Effector memory CD4-positive, alpha-beta T cell (primary cell): ENCODE measurements at regions not wholly inside any gene's neighbourhood (a gene's known extent, or its start where the extent isn't known, plus 50 kb on each side); places are given as distances from the start of the nearest gene placed in this dataset.

Experiments
- DNase-seq, 3 donors: peaks; one replicate each; pipeline ENCODE4 v3.0.0-alpha.2; 2020
- H3K27ac ChIP-seq: 2 replicates; pipeline ENCODE4 v1.7.0; 2013; ENCODE audit warnings: mild to moderate bottlenecking, low read length, moderate library complexity; ENCODE audit not compliant: insufficient read depth, poor library complexity, severe bottlenecking
- H3K27me3 ChIP-seq: replicated peaks from 2 replicates; pipeline ENCODE4 v1.7.0; 2013; ENCODE audit warnings: mild to moderate bottlenecking, low read length; ENCODE audit not compliant: insufficient read depth, control insufficient read depth, poor library complexity, severe bottlenecking
- H3K36me3 ChIP-seq: 2 replicates; pipeline ENCODE4 v1.7.0; 2013; ENCODE audit warnings: mild to moderate bottlenecking, low read length, moderate library complexity; ENCODE audit not compliant: control insufficient read depth, insufficient read depth
- H3K4me1 ChIP-seq: 2 replicates; pipeline ENCODE4 v1.7.0; 2013; ENCODE audit warnings: low read length, mild to moderate bottlenecking; ENCODE audit not compliant: control insufficient read depth, insufficient read depth, poor library complexity, severe bottlenecking
- H3K4me3 ChIP-seq: 2 replicates; pipeline ENCODE4 v1.7.0; 2013; ENCODE audit warnings: low read length, low read depth, mild to moderate bottlenecking; ENCODE audit not compliant: insufficient read depth, poor library complexity, severe bottlenecking
- H3K9me3 ChIP-seq: 2 replicates; pipeline ENCODE4 v1.7.0; 2013; ENCODE audit warnings: mild to moderate bottlenecking, low read length, moderate library complexity; ENCODE audit not compliant: control insufficient read depth

- H3K36me3 ChIP-seq: no peaks in the 10 kb centered on the region
- DNase-seq: no peak
These were observed 459.1 kb upstream of the MDFIC2 start for GRCh38 chr3:70771426-70772147.

DNA sequence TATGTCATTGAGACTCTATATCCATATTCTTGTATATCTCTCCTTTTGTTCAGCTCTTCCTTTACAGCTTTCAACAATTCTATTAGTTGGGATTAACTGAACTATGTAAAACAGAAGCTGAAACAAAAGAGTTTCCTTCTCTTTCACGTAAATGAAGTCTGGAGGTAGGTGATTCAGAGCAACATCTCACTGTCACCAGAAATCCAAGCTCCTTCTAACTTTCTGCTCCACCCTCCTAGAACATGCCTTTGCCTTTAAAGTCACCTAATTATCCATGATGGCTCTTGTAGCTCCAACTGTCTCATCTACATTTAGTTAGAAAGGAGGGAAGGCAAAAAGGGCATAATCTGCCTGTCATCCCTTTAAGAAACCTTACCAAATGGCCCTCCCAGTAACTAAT is 458.2 kb upstream of the MDFIC2 start:
- no peaks in the 10 kb centered on the region for H3K36me3 ChIP-seq
- no peaks in the 10 kb centered on the region for H3K27me3 ChIP-seq
- no peak overlapping the region for H3K4me3 ChIP-seq
- no peak for DNase-seq
- no peak overlapping the region for H3K27ac ChIP-seq
- no peaks in the 10 kb centered on the region for H3K4me1 ChIP-seq
- no peaks in the 10 kb centered on the region for H3K9me3 ChIP-seq

More at GRCh38 chr3:70771426-70772147, 459.1 kb upstream of the MDFIC2 start:
- no peaks in the 10 kb centered on the region for H3K4me1 ChIP-seq
- no peaks in the 10 kb centered on the region for H3K27me3 ChIP-seq
- no peak overlapping the region for H3K4me3 ChIP-seq
- H3K9me3 ChIP-seq: no peaks in the 10 kb centered on the region
- no peak overlapping the region for H3K27ac ChIP-seq

- H3K9me3 ChIP-seq: no peaks in the 10 kb centered on the region
- H3K4me1 ChIP-seq: no peaks in the 10 kb centered on the region
- no peak overlapping the region for H3K4me3 ChIP-seq
- no peaks in the 10 kb centered on the region for H3K36me3 ChIP-seq
- DNase-seq: no peak
- no peak overlapping the region for H3K27ac ChIP-seq
- H3K27me3 ChIP-seq: no peaks in the 10 kb centered on the region
These were observed 453.9 kb upstream of the MDFIC2 start for GRCh38 chr3:70766301-70766700.

- H3K27ac ChIP-seq: no peak overlapping the region
- H3K36me3 ChIP-seq: no peaks in the 10 kb centered on the region
- DNase-seq: no peak
- H3K4me1 ChIP-seq: no peaks in the 10 kb centered on the region
- no peaks in the 10 kb centered on the region for H3K9me3 ChIP-seq
- no peak overlapping the region for H3K4me3 ChIP-seq
- H3K27me3 ChIP-seq: no peaks in the 10 kb centered on the region
These were observed 451.5 kb upstream of the MDFIC2 start for GRCh38 chr3:70763894-70764293.

DNA sequence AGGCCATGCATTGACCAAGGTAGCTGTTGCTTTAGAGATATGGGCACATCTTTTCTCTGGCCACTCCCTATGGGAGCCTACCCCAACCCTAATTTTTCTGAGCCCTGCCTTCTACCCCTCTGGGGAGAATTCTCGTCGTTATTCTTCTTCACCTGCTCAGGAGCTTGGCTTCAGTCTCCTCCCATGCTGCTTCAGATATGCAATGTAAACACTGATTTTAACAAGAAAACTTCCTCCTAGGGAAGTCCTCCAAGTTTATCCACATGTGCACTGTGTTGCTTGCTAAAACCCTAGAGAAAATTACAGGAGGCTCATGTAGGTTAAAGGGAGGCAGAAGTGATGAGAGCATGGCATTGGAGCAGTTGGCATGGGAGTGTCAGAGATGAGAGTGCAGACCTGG is 445.2 kb upstream of the MDFIC2 start:
- H3K36me3 ChIP-seq: no peaks in the 10 kb centered on the region
- no peaks in the 10 kb centered on the region for H3K27me3 ChIP-seq
- no peak for DNase-seq
- H3K4me1 ChIP-seq: no peaks in the 10 kb centered on the region
- no peak overlapping the region for H3K27ac ChIP-seq
- H3K4me3 ChIP-seq: no peak overlapping the region
- no peaks in the 10 kb centered on the region for H3K9me3 ChIP-seq

DNA sequence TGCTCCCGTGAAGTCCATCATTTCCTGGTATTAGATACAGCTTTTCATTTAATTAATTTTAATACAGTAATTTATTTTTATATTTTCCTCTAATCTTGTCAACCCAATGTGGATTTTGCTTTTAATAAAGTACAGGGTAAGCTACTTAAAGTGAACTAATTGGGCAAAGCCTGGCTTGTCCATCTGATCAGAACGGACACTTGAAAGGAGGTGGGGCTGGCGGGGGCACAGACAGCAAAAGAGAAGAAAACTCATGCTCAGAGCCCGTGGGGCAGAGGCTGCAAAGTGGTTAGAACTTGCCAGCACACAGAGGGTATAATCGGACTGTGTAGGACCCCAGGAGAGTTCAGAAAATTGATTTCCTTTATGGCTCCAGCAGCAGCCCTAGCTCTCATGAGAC is 443.1 kb upstream of the MDFIC2 start:
- Histone ChIP-seq H3K27me3 (no peaks in the 10 kb centered on the region), H3K9me3 (no peaks in the 10 kb centered on the region), H3K4me3 (no peak overlapping the region), H3K27ac (no peak overlapping the region), H3K4me1 (no peaks in the 10 kb centered on the region), H3K36me3 (no peaks in the 10 kb centered on the region)
- DNase-seq: no peak

- no peak overlapping the region for H3K27ac ChIP-seq
- H3K4me1 ChIP-seq: no peaks in the 10 kb centered on the region
- H3K27me3 ChIP-seq: no peaks in the 10 kb centered on the region
- H3K4me3 ChIP-seq: no peak overlapping the region
- no peaks in the 10 kb centered on the region for H3K9me3 ChIP-seq
- DNase-seq: no peak
- no peaks in the 10 kb centered on the region for H3K36me3 ChIP-seq
These were observed 441.9 kb upstream of the MDFIC2 start for GRCh38 chr3:70754314-70754713.

DNA sequence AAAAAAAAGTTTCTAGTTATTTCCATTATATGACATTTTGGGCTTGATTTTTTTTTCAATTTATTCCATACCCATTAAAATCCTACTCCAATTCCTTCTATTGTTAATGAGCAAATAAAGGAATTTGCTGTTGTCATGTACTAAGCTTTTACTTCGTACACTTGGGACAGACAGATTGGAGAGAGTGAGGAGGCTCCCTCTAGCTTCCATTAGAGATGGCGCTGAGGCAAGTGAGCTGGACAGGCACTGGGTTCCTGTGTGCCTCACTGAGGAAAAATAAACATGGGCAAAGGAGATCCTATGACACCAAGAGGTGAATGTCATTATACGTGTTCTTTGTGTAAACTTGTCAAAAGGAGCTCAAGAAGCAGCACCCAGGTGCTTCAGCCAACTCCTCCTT is 441.1 kb upstream of the MDFIC2 start:
- H3K36me3 ChIP-seq: no peaks in the 10 kb centered on the region
- no peak overlapping the region for H3K4me3 ChIP-seq
- no peaks in the 10 kb centered on the region for H3K4me1 ChIP-seq
- no peak for DNase-seq
- H3K9me3 ChIP-seq: no peaks in the 10 kb centered on the region
- H3K27ac ChIP-seq: no peak overlapping the region
- H3K27me3 ChIP-seq: no peaks in the 10 kb centered on the region

DNA sequence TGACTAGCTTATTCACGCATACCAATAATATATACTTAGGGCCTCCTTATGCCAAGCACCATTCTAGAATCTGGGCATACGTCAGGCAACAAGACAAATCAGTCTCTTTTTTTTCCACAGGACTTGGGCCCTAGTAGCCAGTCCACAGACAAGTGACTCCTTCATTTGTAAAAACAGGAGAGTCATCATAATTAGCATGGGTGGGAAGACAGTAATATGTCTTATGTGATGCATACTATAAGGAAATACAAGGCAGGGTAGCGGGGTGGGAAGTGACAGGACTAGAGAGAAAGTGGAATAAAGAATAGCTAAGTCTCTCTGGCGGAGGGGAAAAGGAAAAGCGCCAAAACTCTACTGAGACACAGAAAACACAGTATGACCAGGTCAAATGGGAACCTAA is 439.6 kb upstream of the MDFIC2 start:
- Histone ChIP-seq H3K27ac (no peak overlapping the region), H3K4me1 (no peaks in the 10 kb centered on the region), H3K9me3 (no peaks in the 10 kb centered on the region), H3K4me3 (no peak overlapping the region), H3K36me3 (no peaks in the 10 kb centered on the region), H3K27me3 (no peaks in the 10 kb centered on the region)
- no peak for DNase-seq

DNA sequence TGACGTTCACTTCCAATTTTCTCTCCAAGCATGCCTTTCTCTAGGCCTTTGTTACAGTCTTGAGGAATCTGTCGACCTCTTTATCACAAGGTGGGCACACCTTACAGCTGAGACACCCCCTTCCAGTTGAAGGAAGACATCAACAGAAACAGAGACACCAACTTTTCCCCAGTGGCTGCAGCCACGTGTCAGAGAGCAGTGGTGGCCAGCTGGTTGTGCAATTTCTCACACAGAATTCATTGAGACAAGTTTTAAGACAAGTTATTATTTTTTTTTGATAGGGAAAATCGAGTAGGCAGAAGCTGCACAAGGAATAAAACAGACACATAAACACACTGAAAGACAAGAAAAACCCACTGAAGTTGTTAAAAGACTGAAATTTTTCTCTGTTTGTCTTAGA is 436.7 kb upstream of the MDFIC2 start:
- Histone ChIP-seq H3K36me3 (no peaks in the 10 kb centered on the region), H3K9me3 (no peaks in the 10 kb centered on the region), H3K4me3 (no peak overlapping the region), H3K27ac (no peak overlapping the region), H3K4me1 (no peaks in the 10 kb centered on the region), H3K27me3 (no peaks in the 10 kb centered on the region)
- no peak for DNase-seq
